ENCODE measurements at regions not wholly inside any gene's neighbourhood (a gene's known extent, or its start where the extent isn't known, plus 50 kb on each side); places are given as distances from the start of the nearest gene placed in this dataset.

DNA sequence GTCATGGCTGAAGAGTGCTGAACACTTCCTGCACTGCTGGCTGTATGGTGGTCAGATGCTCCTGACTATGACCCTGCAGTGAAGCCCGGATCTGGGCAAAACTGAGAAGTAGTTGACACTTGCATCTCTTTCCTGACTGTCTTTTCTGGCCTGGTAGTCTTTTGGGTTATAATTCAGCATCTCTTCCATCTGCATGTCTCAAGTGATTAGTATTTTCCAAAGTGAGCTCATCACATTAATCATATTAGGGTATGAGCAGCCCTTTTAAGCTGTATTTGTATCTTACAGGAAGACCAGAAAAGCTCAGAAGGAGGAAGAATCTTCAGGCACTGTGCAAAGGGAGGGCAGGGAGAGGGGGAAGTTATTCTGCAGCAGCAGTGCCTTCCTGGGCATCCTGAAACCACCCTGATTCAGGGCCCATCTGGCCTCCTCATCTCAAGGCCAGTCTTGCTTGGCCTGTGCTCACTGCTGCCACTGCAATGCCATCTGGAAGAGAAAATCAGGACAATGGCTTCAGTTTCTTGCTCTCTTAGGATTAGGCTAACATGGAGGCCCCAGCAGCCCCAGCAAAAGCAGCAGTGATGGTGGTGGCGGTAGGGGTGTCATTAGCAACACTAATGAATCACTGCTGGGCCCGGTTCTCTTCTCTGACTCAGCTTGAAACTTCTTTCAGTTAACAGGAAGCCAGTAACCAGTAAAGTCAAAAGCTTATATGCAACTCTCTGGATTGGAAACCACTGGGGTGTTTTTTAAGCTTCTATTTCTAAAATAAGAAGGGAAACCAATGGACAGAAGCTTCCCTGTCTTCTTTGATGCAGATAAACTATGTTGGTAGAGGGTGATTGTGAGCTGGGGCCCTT lies 63.3 kb upstream of the WDR26 start:
- H3K4me2 ChIP-seq (ENCODE audit: low read length) = peak overlapping the region; percentile 28; the same call in 1 of the 2 replicates
- BruUV-seq (replicated peaks) = no TSS peak

GRCh38 chr1:224498574-224499170 lies 64.1 kb upstream of the WDR26 start:
- 0 out of 2 replicates have a peak overlapping the region, but pooled peaks have one; percentile 28 for H3K4me2 ChIP-seq (ENCODE audit: low read length)
- no peaks in the 10 kb centered on the region for H4K20me1 ChIP-seq (ENCODE audit: insufficient read depth, low read length)
- H3K4me3 ChIP-seq (ENCODE audit: low read depth, low read length, poor library complexity, severe bottlenecking) = no peak overlapping the region
- no peaks in the 10 kb centered on the region for H3K36me3 ChIP-seq (ENCODE audit: insufficient read depth, low read length)
- intact Hi-C loops (cut with micrococcal nuclease; ENCODE audit: unreplicated experiment) = no loop called here
- H3K9me3 ChIP-seq (ENCODE audit: low read length) = peaks cover 14% of the 10 kb centered on the region; the same call in 1 of the 2 replicates
- POLR2A ChIA-PET = interaction anchor here (0.6 to 1.2 kb wide), 3 partner anchors 9 to 769 kb away, joined by 3 to 4 read pairs (median 4); no protein-coding TSS in a partner anchor
- H3K27ac ChIP-seq (ENCODE audit: low read depth, low read length, poor library complexity, severe bottlenecking) = peak overlapping the region; percentile 34
- H3K9me2 ChIP-seq (ENCODE audit: insufficient read depth, low read length) = no peaks in the 10 kb centered on the region
- CTCF ChIA-PET (ENCODE audit: unreplicated experiment) = interaction anchor here (0.6 to 0.8 kb wide), 3 partner anchors 14 to 353 kb away, joined by 3 read pairs; no protein-coding TSS in a partner anchor
- H3K4me1 ChIP-seq (ENCODE audit: insufficient read depth, low read length, poor library complexity, severe bottlenecking) = peaks cover 36% of the 10 kb centered on the region
- DNase-seq (ENCODE audit: low spot score) = no peak
- TF ChIP-seq EZH2phosphoT487 (IDR thresholded peaks at IDR 0.05; ENCODE audit: borderline replicate concordance, low read depth, low read length) = no peak
- TF ChIP-seq, protein P1, sequence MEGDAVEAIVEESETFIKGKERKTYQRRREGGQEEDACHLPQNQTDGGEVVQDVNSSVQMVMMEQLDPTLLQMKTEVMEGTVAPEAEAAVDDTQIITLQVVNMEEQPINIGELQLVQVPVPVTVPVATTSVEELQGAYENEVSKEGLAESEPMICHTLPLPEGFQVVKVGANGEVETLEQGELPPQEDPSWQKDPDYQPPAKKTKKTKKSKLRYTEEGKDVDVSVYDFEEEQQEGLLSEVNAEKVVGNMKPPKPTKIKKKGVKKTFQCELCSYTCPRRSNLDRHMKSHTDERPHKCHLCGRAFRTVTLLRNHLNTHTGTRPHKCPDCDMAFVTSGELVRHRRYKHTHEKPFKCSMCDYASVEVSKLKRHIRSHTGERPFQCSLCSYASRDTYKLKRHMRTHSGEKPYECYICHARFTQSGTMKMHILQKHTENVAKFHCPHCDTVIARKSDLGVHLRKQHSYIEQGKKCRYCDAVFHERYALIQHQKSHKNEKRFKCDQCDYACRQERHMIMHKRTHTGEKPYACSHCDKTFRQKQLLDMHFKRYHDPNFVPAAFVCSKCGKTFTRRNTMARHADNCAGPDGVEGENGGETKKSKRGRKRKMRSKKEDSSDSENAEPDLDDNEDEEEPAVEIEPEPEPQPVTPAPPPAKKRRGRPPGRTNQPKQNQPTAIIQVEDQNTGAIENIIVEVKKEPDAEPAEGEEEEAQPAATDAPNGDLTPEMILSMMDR (conservative IDR thresholded peaks at IDR 0.05; ENCODE audit: low read length) = no peak
- peak overlapping the region; percentile 84 for H2AFZ ChIP-seq (ENCODE audit: low read length)
- BruUV-seq (replicated peaks) = no TSS peak
- H3K79me2 ChIP-seq (ENCODE audit: insufficient read depth, low read depth, low read length) = no peaks in the 10 kb centered on the region

More for the DNA sequence above, 63.3 kb upstream of the WDR26 start:
- ChIA-PET POLR2A (interaction anchor here (1.2 kb wide), 1 partner anchor 9 kb away, joined by 4 read pairs; no protein-coding TSS in a partner anchor), CTCF (ENCODE audit: unreplicated experiment) (interaction anchor here (0.6 to 1.0 kb wide), 3 partner anchors 16 to 677 kb away, joined by 3 to 5 read pairs (median 3); no protein-coding TSS in a partner anchor)
- no peak overlapping the region for H3K4me3 ChIP-seq (ENCODE audit: low read depth, low read length, poor library complexity, severe bottlenecking)
- peaks cover 28% of the 10 kb centered on the region for H3K4me1 ChIP-seq (ENCODE audit: insufficient read depth, low read length, poor library complexity, severe bottlenecking)
- intact Hi-C loops (cut with micrococcal nuclease; ENCODE audit: unreplicated experiment) = no loop called here
- H3K27ac ChIP-seq (ENCODE audit: low read depth, low read length, poor library complexity, severe bottlenecking) = peak overlapping the region; percentile 34
- DNase-seq (ENCODE audit: low spot score) = peak; percentile 24
- no peaks in the 10 kb centered on the region for H4K20me1 ChIP-seq (ENCODE audit: insufficient read depth, low read length)
- H2AFZ ChIP-seq (ENCODE audit: low read length) = peak overlapping the region; percentile 84
- no peaks in the 10 kb centered on the region for H3K79me2 ChIP-seq (ENCODE audit: insufficient read depth, low read depth, low read length)
- peaks cover 14% of the 10 kb centered on the region; the same call in 1 of the 2 replicates for H3K9me3 ChIP-seq (ENCODE audit: low read length)
- no peaks in the 10 kb centered on the region for H3K9me2 ChIP-seq (ENCODE audit: insufficient read depth, low read length)
- H3K36me3 ChIP-seq (ENCODE audit: insufficient read depth, low read length) = no peaks in the 10 kb centered on the region
- TF ChIP-seq EZH2phosphoT487 (IDR thresholded peaks at IDR 0.05; ENCODE audit: borderline replicate concordance, low read depth, low read length) = no peak
- TF ChIP-seq, protein P1 (conservative IDR thresholded peaks at IDR 0.05; ENCODE audit: low read length) = no peak
